Common myeloid progenitor, CD34-positive (primary cell): ENCODE measurements at regions not wholly inside any gene's neighbourhood (a gene's known extent, or its start where the extent isn't known, plus 50 kb on each side); places are given as distances from the start of the nearest gene placed in this dataset.

Experiments
- CTCF ChIA-PET: fragments of 350-600 bp; sonication (Branson Sonifier 250); formaldehyde crosslinking; loops from one replicate; lab custom pipeline; 2021; ENCODE audit warnings: antibody characterized with exemption; lab: Charles Lee
- POLR2A ChIA-PET: fragments of 350-600 bp; sonication (Branson Sonifier 250); formaldehyde crosslinking; loops from one replicate; lab custom pipeline; 2021; ENCODE audit warnings: antibody characterized with exemption; lab: Charles Lee
- DNase-seq, 3 donors: peaks; one replicate each; pipeline versions ENCODE4 v3.0.0 to v3.0.0-alpha.2; 2013
- H3K27ac ChIP-seq, 2 experiments: 1 replicate in 1 of 2; 2 replicates in 1 of 2; pipeline ENCODE4 v1.7.0; 2013; ENCODE audit warnings: inconsistent platforms in 2 of 2, low read length in 2 of 2, mild to moderate bottlenecking in 2 of 2, low read depth in 1 of 2, moderate library complexity in 1 of 2; ENCODE audit not compliant: severe bottlenecking in 2 of 2, insufficient read depth in 1 of 2, poor library complexity in 1 of 2
- H3K27me3 ChIP-seq, 5 experiments: replicated peaks in 2 of 5; 1 replicate in 3 of 5; 2 replicates in 2 of 5; pipeline versions ENCODE4 v1.6.1 to v1.7.0; 2013; ENCODE audit warnings: low read length in 4 of 5, mild to moderate bottlenecking in 2 of 5, moderate library complexity in 2 of 5, inconsistent platforms in 1 of 5; ENCODE audit not compliant: insufficient read depth in 5 of 5, control insufficient read depth in 4 of 5
- H3K36me3 ChIP-seq, 4 experiments: 1 replicate in 2 of 4; 2 replicates in 2 of 4; pipeline versions ENCODE4 v1.6.1 to v1.7.0; 2013; ENCODE audit warnings: low read length in 3 of 4, control low read depth in 1 of 4, mild to moderate bottlenecking in 1 of 4; ENCODE audit not compliant: control insufficient read depth in 4 of 4, insufficient read depth in 4 of 4
- H3K4me1 ChIP-seq, 4 experiments: 1 replicate in 3 of 4; 2 replicates in 1 of 4; pipeline versions ENCODE4 v1.6.1 to v1.7.1; 2013; ENCODE audit warnings: low read length in 3 of 4, mild to moderate bottlenecking in 3 of 4, control low read depth in 1 of 4, inconsistent platforms in 1 of 4, moderate library complexity in 1 of 4; ENCODE audit not compliant: control insufficient read depth in 4 of 4, insufficient read depth in 4 of 4; ENCODE audit errors: control extremely low read depth in 1 of 4
- H3K4me3 ChIP-seq, 7 experiments: 1 replicate in 4 of 7; 2 replicates in 3 of 7; pipeline versions ENCODE4 v1.5.1 to v1.7.0; 2013; ENCODE audit warnings: mild to moderate bottlenecking in 7 of 7, low read length in 6 of 7, moderate library complexity in 6 of 7, inconsistent platforms in 2 of 7, low read depth in 2 of 7, control low read depth in 1 of 7; ENCODE audit not compliant: insufficient read depth in 4 of 7, control insufficient read depth in 1 of 7; ENCODE audit errors: extremely low read depth in 1 of 7
- H3K9me3 ChIP-seq, 5 experiments: 1 replicate in 4 of 5; 2 replicates in 1 of 5; pipeline versions ENCODE4 v1.6.1 to v1.7.1; 2013; ENCODE audit warnings: low read length in 4 of 5, mild to moderate bottlenecking in 2 of 5, inconsistent platforms in 1 of 5, low read depth in 1 of 5, moderate library complexity in 1 of 5; ENCODE audit not compliant: control insufficient read depth in 4 of 5, insufficient read depth in 2 of 5; ENCODE audit errors: control extremely low read depth in 1 of 5
- WGBS: methylation state at CpG from one replicate; pipeline ENCODE4 v1.1.5; 2013; ENCODE audit not compliant: insufficient coverage; 5-methylcytosine and 5-hydroxymethylcytosine counted together

DNA sequence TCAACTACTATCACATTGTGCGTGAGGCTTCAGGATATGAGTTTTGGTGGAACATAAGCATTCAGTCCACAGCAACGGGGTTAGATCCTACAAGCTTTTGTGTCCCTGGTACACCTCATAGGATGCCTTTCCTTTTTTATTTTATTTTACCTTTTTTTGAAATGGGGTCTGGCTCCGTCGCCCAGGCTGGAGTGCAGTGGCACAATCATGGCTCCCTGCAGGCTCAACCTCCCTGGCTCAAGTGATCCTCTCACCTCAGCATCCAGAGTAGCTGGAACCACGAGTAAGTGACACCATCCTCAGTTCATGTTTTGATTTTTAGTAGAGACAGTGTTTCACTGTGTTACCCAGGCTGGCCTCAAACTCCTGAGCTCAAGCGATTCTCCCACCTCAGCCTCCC, 86.0 kb upstream of the RAI14 start:
- Histone ChIP-seq H3K27ac (no peak overlapping the region), H3K36me3 (no peaks in the 10 kb centered on the region), H3K27me3 (no peaks in the 10 kb centered on the region), H3K4me1 (no peaks in the 10 kb centered on the region), H3K4me3 (no peak overlapping the region), H3K9me3 (no peaks in the 10 kb centered on the region)
- no peak for DNase-seq
- POLR2A ChIA-PET = no interaction called here
- CTCF ChIA-PET = no interaction called here
- WGBS = 100% methylated on average over 4 of the region's 6 CpGs

DNA sequence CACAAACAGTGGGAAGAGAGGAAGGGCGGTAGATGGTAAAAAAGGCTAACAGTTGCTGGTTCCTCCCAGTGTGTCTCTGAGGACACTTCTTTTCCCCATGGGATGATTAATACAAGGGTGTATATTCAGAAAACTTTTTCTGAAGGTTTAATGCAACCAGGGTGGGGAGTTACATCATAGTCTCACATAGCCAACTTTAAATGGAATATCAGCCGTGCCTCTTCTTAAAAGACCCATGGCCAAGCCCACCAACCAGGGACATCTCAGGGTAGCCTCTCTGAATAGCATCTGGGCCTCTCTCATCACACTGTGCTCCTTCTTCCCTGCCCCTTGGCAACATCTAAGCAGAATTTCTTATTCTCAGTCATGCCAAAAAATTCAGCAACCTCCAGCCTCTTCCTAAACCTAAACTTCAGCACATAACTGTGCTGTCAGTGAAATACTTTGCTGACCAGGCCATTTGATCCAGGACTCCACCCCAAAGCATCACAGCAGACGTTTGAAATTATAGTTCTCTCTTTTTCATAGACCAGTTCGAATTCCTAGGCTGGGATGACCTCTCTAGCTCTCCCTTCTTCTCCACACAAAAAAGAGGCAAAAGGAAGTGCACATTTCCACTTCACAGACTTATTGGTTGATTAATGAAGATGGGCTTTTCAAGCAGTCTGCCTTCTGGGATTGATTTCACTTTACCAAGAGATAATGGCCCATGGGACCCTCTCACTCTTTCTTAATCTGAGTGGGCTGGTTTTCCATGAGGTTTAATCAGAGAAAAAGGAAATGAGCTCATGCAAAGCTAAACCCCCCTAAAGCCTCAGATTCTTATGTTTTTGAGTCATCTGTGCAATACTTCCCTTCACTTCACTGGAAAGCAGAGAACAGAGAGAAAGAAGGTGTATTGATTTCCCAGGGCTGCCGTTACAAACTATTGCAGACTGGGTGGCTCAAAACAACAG, 85.1 kb upstream of the RAI14 start:
- ChIA-PET CTCF (no interaction called here), POLR2A (no interaction called here)
- WGBS = 100% methylated on average over 2 of the region's 5 CpGs
- no peak overlapping the region for H3K4me3 ChIP-seq
- no peaks in the 10 kb centered on the region for H3K9me3 ChIP-seq
- no peaks in the 10 kb centered on the region for H3K36me3 ChIP-seq
- no peaks in the 10 kb centered on the region for H3K27me3 ChIP-seq
- no peaks in the 10 kb centered on the region for H3K4me1 ChIP-seq
- H3K27ac ChIP-seq = no peak overlapping the region
- no peak for DNase-seq

DNA sequence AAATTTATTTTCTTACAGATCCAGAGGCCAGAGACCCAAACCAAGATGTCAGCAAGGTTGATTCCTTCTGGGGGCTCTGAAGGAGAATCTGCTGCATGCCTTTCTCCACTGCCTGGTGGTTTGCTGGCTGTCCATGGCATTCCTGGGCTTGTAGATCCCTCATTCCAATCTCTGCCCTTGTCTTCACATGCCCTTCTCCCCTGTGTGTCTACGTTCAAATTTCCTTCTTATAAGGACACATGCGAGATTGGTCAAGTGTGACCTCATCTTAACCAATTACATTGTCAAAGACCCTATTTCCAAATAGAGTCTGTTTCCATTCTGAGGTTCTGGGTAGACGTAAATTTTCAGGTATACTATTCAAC, 84.5 kb upstream of the RAI14 start:
- no peaks in the 10 kb centered on the region for H3K36me3 ChIP-seq
- H3K4me1 ChIP-seq = no peaks in the 10 kb centered on the region
- ChIA-PET CTCF (no interaction called here), POLR2A (no interaction called here)
- DNase-seq = no peak
- H3K27me3 ChIP-seq = no peaks in the 10 kb centered on the region
- 100% methylated on average over 1 of the region's 3 CpGs for WGBS
- H3K4me3 ChIP-seq = no peak overlapping the region
- H3K9me3 ChIP-seq = no peaks in the 10 kb centered on the region
- no peak overlapping the region for H3K27ac ChIP-seq

DNA sequence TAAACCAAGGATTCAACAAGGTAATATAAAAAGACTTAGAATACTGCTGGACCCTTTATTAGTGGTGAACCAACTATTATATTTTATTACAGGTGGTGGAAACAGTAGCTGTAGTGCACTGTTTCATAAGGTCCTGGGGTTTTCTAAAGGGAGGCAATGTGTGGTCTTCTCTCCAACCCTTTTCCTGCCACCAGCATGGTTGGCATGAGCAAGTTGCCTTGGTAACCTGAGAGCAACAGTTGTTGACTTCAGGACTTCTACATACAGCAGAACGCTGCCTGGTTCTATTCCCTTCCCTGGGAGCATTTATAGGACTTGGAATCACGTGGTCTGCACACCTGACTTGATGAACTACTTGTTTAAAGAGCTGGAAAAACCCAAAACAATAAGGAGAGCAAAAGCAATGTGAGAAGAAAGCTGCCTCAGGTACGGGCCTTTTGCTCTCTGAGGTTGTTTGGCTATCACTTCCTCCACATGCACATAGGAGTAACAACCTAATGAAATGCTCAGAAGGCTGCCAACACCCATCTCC, 81.1 kb upstream of the RAI14 start:
- no peaks in the 10 kb centered on the region for H3K36me3 ChIP-seq
- ChIA-PET POLR2A (no interaction called here), CTCF (interaction anchor here (1.7 kb wide), 1 partner anchor 10 kb away, joined by 3 read pairs; no protein-coding TSS in a partner anchor)
- H3K4me3 ChIP-seq = no peak overlapping the region
- H3K9me3 ChIP-seq = peaks cover 0 to 3% (median 0%) of the 10 kb centered on the region in 5 experiments
- no peak for DNase-seq
- WGBS = 85% methylated on average over 3 of the region's 3 CpGs
- H3K27me3 ChIP-seq = no peaks in the 10 kb centered on the region
- H3K4me1 ChIP-seq = no peaks in the 10 kb centered on the region
- H3K27ac ChIP-seq = no peak overlapping the region

DNA sequence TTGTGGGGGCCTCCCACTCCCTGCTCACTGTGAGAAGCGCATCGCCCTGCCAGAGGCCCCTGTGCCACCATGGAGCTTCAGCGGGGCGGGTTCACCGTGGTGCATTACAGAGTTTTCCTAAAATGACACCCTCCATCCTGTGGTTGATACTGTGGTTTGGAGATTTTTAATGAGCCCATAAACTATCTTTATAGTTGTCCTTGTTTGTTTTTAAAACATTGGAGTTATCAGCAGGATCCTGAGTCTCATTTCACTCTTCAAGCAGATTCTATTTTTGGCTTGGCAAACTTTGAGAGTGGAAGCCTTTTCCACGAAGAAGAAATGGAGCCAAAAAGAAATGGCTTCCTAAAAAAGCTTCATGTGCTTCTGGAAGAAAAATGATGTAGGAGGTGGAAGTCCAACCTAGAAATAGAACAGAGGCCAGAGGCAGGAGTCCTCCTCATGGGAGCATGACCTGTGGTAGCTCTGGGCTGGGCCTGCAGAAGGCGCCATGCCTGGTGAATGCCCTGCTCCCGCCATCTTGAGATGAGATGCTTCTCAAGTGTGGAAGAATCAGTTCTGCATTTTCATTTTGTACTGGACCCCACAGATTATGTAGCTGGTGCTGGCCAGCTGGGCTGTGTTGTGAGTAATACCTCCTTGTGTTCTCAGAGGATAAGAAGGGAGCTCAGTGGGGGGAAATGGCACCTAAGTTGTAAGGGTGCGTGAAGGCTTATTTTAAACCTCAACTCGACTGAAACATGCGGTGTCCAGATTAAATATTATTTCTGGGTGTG, 79.0 kb upstream of the RAI14 start:
- ChIA-PET CTCF (interaction anchor here (1.2 kb wide), 1 partner anchor 319 kb away, joined by 3 read pairs; no protein-coding TSS in a partner anchor), POLR2A (no interaction called here)
- Histone ChIP-seq H3K27ac (no peak overlapping the region), H3K27me3 (no peaks in the 10 kb centered on the region), H3K4me1 (no peaks in the 10 kb centered on the region), H3K4me3 (no peak overlapping the region), H3K36me3 (no peaks in the 10 kb centered on the region), H3K9me3 (peaks cover 0 to 3% (median 0%) of the 10 kb centered on the region in 5 experiments)
- 92% methylated on average over 4 of the region's 11 CpGs for WGBS
- no peak for DNase-seq

DNA sequence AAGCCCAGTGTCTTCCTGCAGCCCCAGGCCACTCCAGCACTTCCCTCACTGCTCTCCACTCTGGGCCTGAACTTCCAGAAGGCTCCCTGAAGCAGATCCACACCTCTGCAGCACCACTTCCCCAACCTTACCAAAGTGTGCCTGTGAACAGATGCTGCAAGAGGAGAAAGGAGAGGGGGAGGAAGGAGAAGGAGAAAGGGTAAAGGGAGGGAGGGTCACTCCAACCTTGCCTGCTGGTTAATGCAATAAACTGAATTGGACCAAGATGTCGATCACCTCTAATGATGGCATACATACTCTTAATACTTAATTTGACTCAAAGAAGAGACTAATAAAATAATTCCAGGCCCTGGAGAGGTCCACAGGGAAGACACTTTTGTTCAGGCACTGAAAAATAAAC, 77.2 kb upstream of the RAI14 start:
- no CpG with 5 or more reads among the region's 1 CpG for WGBS
- no peaks in the 10 kb centered on the region for H3K36me3 ChIP-seq
- H3K27ac ChIP-seq = no peak overlapping the region
- H3K27me3 ChIP-seq = no peaks in the 10 kb centered on the region
- ChIA-PET CTCF (no interaction called here), POLR2A (no interaction called here)
- H3K4me3 ChIP-seq = no peak overlapping the region
- H3K9me3 ChIP-seq = peaks cover 0 to 3% (median 0%) of the 10 kb centered on the region in 5 experiments
- peaks cover 0 to 4% (median 0%) of the 10 kb centered on the region in 4 experiments for H3K4me1 ChIP-seq
- no peak for DNase-seq
